GM23338 (cell line): ENCODE measurements at regions not wholly inside any gene's neighbourhood (a gene's known extent, or its start where the extent isn't known, plus 50 kb on each side); places are given as distances from the start of the nearest gene placed in this dataset.

ENCODE experiments used
- ATAC-seq: fragments of 200-7000 bp; cut with Tn5 transposase; 3 replicates; pipeline ENCODE4 v1.9.1; 2020
- DNase-seq: peaks from one replicate; pipeline ENCODE4 v3.0.0-alpha.2; 2015; ENCODE audit warnings: low spot score
- H2AFZ ChIP-seq: fragments of 200-600 bp; sonication (generic); 2 replicates; pipeline ENCODE4 v1.8.0; 2016; ENCODE audit warnings: antibody characterized with exemption, mild to moderate bottlenecking, moderate library complexity
- H3F3A ChIP-seq: fragments of 200-600 bp; sonication (generic); replicated peaks from 2 replicates; pipeline ENCODE4 v1.8.0; 2017; ENCODE audit warnings: antibody characterized with exemption, mixed run types, low read depth
- H3K27ac ChIP-seq: fragments of 200-600 bp; sonication (generic); 2 replicates; pipeline ENCODE4 v1.6.1; 2016; ENCODE audit warnings: low read depth
- H3K27me3 ChIP-seq: fragments of 200-600 bp; sonication (generic); 2 replicates; pipeline ENCODE4 v1.8.0; 2016; ENCODE audit warnings: mild to moderate bottlenecking, mixed run types, moderate library complexity; ENCODE audit not compliant: insufficient read depth
- H3K36me3 ChIP-seq: fragments of 200-600 bp; sonication (generic); 2 replicates; pipeline ENCODE4 v1.8.0; 2016; ENCODE audit warnings: mild to moderate bottlenecking; ENCODE audit not compliant: insufficient read depth
- H3K4me1 ChIP-seq: fragments of 200-600 bp; sonication (generic); 2 replicates; pipeline ENCODE4 v1.8.0; 2016; ENCODE audit warnings: mild to moderate bottlenecking, moderate library complexity; ENCODE audit not compliant: insufficient read depth
- H3K4me2 ChIP-seq: fragments of 200-600 bp; sonication (generic); 2 replicates; pipeline ENCODE4 v1.7.1; 2017; ENCODE audit warnings: mixed run types
- H3K4me3 ChIP-seq: fragments of 200-600 bp; sonication (generic); 2 replicates; pipeline ENCODE4 v1.6.1; 2016; ENCODE audit warnings: mixed run types
- H3K79me2 ChIP-seq: fragments of 200-600 bp; sonication (generic); replicated peaks from 2 replicates; pipeline ENCODE4 v1.8.0; 2017; ENCODE audit warnings: mild to moderate bottlenecking; ENCODE audit not compliant: insufficient read depth
- H3K9me2 ChIP-seq: fragments of 200-600 bp; sonication (generic); 2 replicates; pipeline ENCODE4 v1.8.0; 2017; ENCODE audit not compliant: insufficient read depth
- H4K20me1 ChIP-seq: fragments of 200-600 bp; sonication (generic); replicated peaks from 2 replicates; pipeline ENCODE4 v1.8.0; 2017; ENCODE audit warnings: mild to moderate bottlenecking; ENCODE audit not compliant: insufficient read depth
- H3K27ac Mint-ChIP-seq: 2 replicates; pipeline ENCODE4 v1.8.0; 2020; ENCODE audit warnings: inconsistent platforms, mild to moderate bottlenecking, moderate library complexity, mixed read lengths
- H3K27me3 Mint-ChIP-seq: 3 replicates; pipeline ENCODE4 v1.8.0; 2022; ENCODE audit warnings: low read depth, mild to moderate bottlenecking, moderate library complexity, mixed read lengths, inconsistent platforms; ENCODE audit not compliant: insufficient read depth, poor library complexity
- H3K36me3 Mint-ChIP-seq: 3 replicates; pipeline ENCODE4 v1.8.0; 2021; ENCODE audit warnings: low read depth, mild to moderate bottlenecking, inconsistent platforms, moderate library complexity, mixed read lengths
- H3K4me1 Mint-ChIP-seq: 3 replicates; pipeline ENCODE4 v1.8.0; 2020; ENCODE audit warnings: mild to moderate bottlenecking, inconsistent platforms, mixed read lengths
- H3K4me3 Mint-ChIP-seq: 3 replicates; pipeline ENCODE4 v1.8.0; 2021; ENCODE audit warnings: moderate library complexity, mild to moderate bottlenecking, inconsistent platforms, mixed read lengths
- H3K9me3 Mint-ChIP-seq: 3 replicates; pipeline ENCODE4 v1.8.0; 2020; ENCODE audit warnings: moderate library complexity, mild to moderate bottlenecking, inconsistent platforms, mixed read lengths
- CREB1 ChIP-seq: fragments of 250-450 bp; sonication (Bioruptor Pico); IDR thresholded peaks from 2 replicates; pipeline ENCODE4 v1.5.0; 2020; ENCODE audit warnings: low read depth, mild to moderate bottlenecking, moderate library complexity
- ETS1 ChIP-seq: IDR thresholded peaks from 2 replicates; pipeline ENCODE4 v1.6.1; 2016; ENCODE audit warnings: antibody characterized with exemption
- JUNB ChIP-seq: IDR thresholded peaks from one replicate; pipeline ENCODE4 v1.6.1; 2016; ENCODE audit warnings: antibody characterized with exemption; ENCODE audit not compliant: unreplicated experiment
- STAT1 ChIP-seq: IDR thresholded peaks from one replicate; pipeline ENCODE4 v1.6.1; 2016; ENCODE audit warnings: antibody characterized with exemption; ENCODE audit not compliant: unreplicated experiment
- ZNF114 ChIP-seq: fragments of 250-450 bp; sonication (Bioruptor Pico); IDR thresholded peaks from 2 replicates; pipeline ENCODE4 v1.5.0; 2020; ENCODE audit warnings: mild to moderate bottlenecking, moderate library complexity
- ZNF331 ChIP-seq: fragments of 250-450 bp; sonication (Bioruptor Pico); IDR thresholded peaks from 2 replicates; pipeline ENCODE4 v1.5.0; 2020; ENCODE audit warnings: low read depth, mild to moderate bottlenecking, moderate library complexity
- ZNF462 ChIP-seq: fragments of 250-450 bp; sonication (Bioruptor Pico); IDR thresholded peaks from 2 replicates; pipeline ENCODE4 v1.5.0; 2020; ENCODE audit warnings: mild to moderate bottlenecking, moderate library complexity
- TF ChIP-seq, protein P1 (sequence below): IDR thresholded peaks from one replicate; pipeline ENCODE4 v1.6.1; 2018; ENCODE audit warnings: antibody characterized with exemption; ENCODE audit not compliant: unreplicated experiment

GRCh38 chr1:230011333-230012092 lies 55.5 kb upstream of the GALNT2 start:
- Histone ChIP-seq H3K79me2 (no peaks in the 10 kb centered on the region), H3K27me3 (no peaks in the 10 kb centered on the region), H3K4me2 (no peak overlapping the region), H3K36me3 (no peaks in the 10 kb centered on the region), H3F3A (no peaks in the 10 kb centered on the region), H3K9me2 (no peaks in the 10 kb centered on the region), H4K20me1 (no peaks in the 10 kb centered on the region), H3K4me1 (peaks cover 4% of the 10 kb centered on the region; the same call in 1 of the 2 replicates), H3K27ac (no peak overlapping the region), H3K4me3 (no peak overlapping the region), H2AFZ (peak overlapping the region; percentile 43; the same call in 1 of the 2 replicates)
- ATAC-seq (no peak), DNase-seq (no peak)
- peaks cover 2% of the 10 kb centered on the region for H3K27me3 Mint-ChIP-seq
- H3K27ac Mint-ChIP-seq, result no peak overlapping the region
- peaks cover 10% of the 10 kb centered on the region; the same call in 2 of the 3 replicates for H3K4me1 Mint-ChIP-seq
- no peak overlapping the region for H3K4me3 Mint-ChIP-seq
- TF ChIP-seq ZNF114 (CRISPR knock-in tag), result no peak
- no peak for TF ChIP-seq ETS1
- no peak for TF ChIP-seq JUNB
- no peak for TF ChIP-seq STAT1
- TF ChIP-seq ZNF331 (CRISPR knock-in tag), result no peak
- TF ChIP-seq ZNF462 (CRISPR knock-in tag), result no peak
- TF ChIP-seq CREB1 (CRISPR knock-in tag), result no peak
- TF ChIP-seq, protein P1, sequence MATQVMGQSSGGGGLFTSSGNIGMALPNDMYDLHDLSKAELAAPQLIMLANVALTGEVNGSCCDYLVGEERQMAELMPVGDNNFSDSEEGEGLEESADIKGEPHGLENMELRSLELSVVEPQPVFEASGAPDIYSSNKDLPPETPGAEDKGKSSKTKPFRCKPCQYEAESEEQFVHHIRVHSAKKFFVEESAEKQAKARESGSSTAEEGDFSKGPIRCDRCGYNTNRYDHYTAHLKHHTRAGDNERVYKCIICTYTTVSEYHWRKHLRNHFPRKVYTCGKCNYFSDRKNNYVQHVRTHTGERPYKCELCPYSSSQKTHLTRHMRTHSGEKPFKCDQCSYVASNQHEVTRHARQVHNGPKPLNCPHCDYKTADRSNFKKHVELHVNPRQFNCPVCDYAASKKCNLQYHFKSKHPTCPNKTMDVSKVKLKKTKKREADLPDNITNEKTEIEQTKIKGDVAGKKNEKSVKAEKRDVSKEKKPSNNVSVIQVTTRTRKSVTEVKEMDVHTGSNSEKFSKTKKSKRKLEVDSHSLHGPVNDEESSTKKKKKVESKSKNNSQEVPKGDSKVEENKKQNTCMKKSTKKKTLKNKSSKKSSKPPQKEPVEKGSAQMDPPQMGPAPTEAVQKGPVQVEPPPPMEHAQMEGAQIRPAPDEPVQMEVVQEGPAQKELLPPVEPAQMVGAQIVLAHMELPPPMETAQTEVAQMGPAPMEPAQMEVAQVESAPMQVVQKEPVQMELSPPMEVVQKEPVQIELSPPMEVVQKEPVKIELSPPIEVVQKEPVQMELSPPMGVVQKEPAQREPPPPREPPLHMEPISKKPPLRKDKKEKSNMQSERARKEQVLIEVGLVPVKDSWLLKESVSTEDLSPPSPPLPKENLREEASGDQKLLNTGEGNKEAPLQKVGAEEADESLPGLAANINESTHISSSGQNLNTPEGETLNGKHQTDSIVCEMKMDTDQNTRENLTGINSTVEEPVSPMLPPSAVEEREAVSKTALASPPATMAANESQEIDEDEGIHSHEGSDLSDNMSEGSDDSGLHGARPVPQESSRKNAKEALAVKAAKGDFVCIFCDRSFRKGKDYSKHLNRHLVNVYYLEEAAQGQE, result no peak
- no peaks in the 10 kb centered on the region for H3K36me3 Mint-ChIP-seq
- no peaks in the 10 kb centered on the region for H3K9me3 Mint-ChIP-seq
